Adrenal gland (tissue), 9 donors: ENCODE measurements at regions not wholly inside any gene's neighbourhood (a gene's known extent, or its start where the extent isn't known, plus 50 kb on each side); places are given as distances from the start of the nearest gene placed in this dataset.

Experiments used
- DNase-seq, 7 donors: peaks; one replicate each; pipeline ENCODE4 v3.0.0-alpha.2; 2019 to 2020
- H3K27ac ChIP-seq, 5 donors: fragments of 200-600 bp; sonication (generic) in 4 of 5; 1 replicate in 3 of 5; 2 replicates in 2 of 5; pipeline versions ENCODE4 v1.5.1 to v1.8.0; 2016 to 2020; ENCODE audit warnings: mild to moderate bottlenecking in 1 of 5
- H3K27me3 ChIP-seq: fragments of 200-600 bp; 2 replicates; pipeline ENCODE4 v1.8.0; 2021
- H3K36me3 ChIP-seq, 2 donors: fragments of 200-600 bp; replicated peaks in 1 of 2; 1 replicate in 1 of 2; 2 replicates in 1 of 2; pipeline versions ENCODE4 v1.5.1 to v1.8.0; 2018 to 2022
- H3K4me1 ChIP-seq, 2 donors: fragments of 200-600 bp; replicated peaks in 1 of 2; 1 replicate in 1 of 2; 2 replicates in 1 of 2; pipeline versions ENCODE4 v1.5.1 to v1.8.0; 2018 to 2021
- H3K4me3 ChIP-seq, 4 donors: fragments of 200-600 bp; sonication (generic) in 3 of 4; one replicate each; pipeline ENCODE4 v1.5.1; 2016 to 2018
- H3K9me3 ChIP-seq, 3 donors: fragments of 200-600 bp; sonication (generic) in 1 of 3; replicated peaks in 1 of 3; 1 replicate in 2 of 3; 2 replicates in 1 of 3; pipeline versions ENCODE4 v1.5.1 to v1.8.0; 2016 to 2021
- CTCF ChIP-seq, 6 experiments: fragments of 450-650 bp in 4 of 6; fragments of 200-600 bp in 2 of 6; sonication (generic) in 1 of 6; IDR thresholded peaks; 1 replicate in 5 of 6; 2 replicates in 1 of 6; pipeline versions ENCODE4 v1.5.1 to v1.8.0; 2016 to 2021; ENCODE audit warnings: antibody characterized with exemption in 6 of 6, mild to moderate bottlenecking in 2 of 6, moderate library complexity in 1 of 6
- POLR2A ChIP-seq, 2 donors: fragments of 450-650 bp; IDR thresholded peaks; one replicate each; pipeline ENCODE4 v1.6.1; 2017; ENCODE audit warnings: antibody characterized with exemption in 2 of 2, mild to moderate bottlenecking in 2 of 2, moderate library complexity in 1 of 2
- WGBS, 4 donors: extraction: QIAGEN DNeasy Blood & Tissue Kit in 2 of 4; methylation state at CpG; one replicate each; pipeline versions ENCODE4 v1.1.5 to v1.1.7; 2013 to 2017; 5-methylcytosine and 5-hydroxymethylcytosine counted together
- intact Hi-C, 2 donors: fragments of 100-400 bp; cut with DNase I; formaldehyde crosslinking; loops; one replicate each; pipeline versions ENCODE4 v1.14.1 to v1.15.0; 2022 to 2023
- donor health status: healthy with polysubstance abuse.
- donor health status: Bipolar disorder and iron deficiency.
- donor health status: DM: yes; HTN: yes; CAD: no.
- donor health status: DM: no; HTN: no; CAD: no.
- donor health status: DM: no; HTN: no; CAD: no.

GRCh38 chr10:3592424-3592823, 192.6 kb downstream of the KLF6 start:
- Histone ChIP-seq H3K4me3 (no peak overlapping the region), H3K9me3 (no peaks in the 10 kb centered on the region), H3K36me3 (no peaks in the 10 kb centered on the region), H3K27me3 (no peaks in the 10 kb centered on the region), H3K27ac (no peak overlapping the region), H3K4me1 (no peaks in the 10 kb centered on the region)
- no peak for DNase-seq
- intact Hi-C loops = no loop called here
- TF ChIP-seq CTCF (IDR thresholded peaks at IDR 0.05) = no peak
- TF ChIP-seq POLR2A (IDR thresholded peaks at IDR 0.05) = no peak
- WGBS, 4 donors = 74 to 78% (median 76%) methylated on average over 7 of the region's 7 CpGs

- no peak for DNase-seq
- H3K4me1 ChIP-seq = no peaks in the 10 kb centered on the region
- H3K27ac ChIP-seq = no peak overlapping the region
- H3K9me3 ChIP-seq = no peaks in the 10 kb centered on the region
- intact Hi-C loops = no loop called here
- WGBS, 4 donors = 85 to 91% (median 87%) methylated on average over 7 of the region's 7 CpGs
- H3K4me3 ChIP-seq = no peak overlapping the region
- no peaks in the 10 kb centered on the region for H3K27me3 ChIP-seq
- no peak for TF ChIP-seq CTCF (IDR thresholded peaks at IDR 0.05)
- no peak for TF ChIP-seq POLR2A (IDR thresholded peaks at IDR 0.05)
- no peaks in the 10 kb centered on the region for H3K36me3 ChIP-seq
These were observed 196.2 kb downstream of the KLF6 start for GRCh38 chr10:3588816-3589215.

- no peaks in the 10 kb centered on the region for H3K27me3 ChIP-seq
- intact Hi-C loops = no loop called here
- TF ChIP-seq POLR2A (IDR thresholded peaks at IDR 0.05) (no peak), CTCF (IDR thresholded peaks at IDR 0.05) (no peak)
- H3K36me3 ChIP-seq = no peaks in the 10 kb centered on the region
- no peak overlapping the region for H3K27ac ChIP-seq
- no peaks in the 10 kb centered on the region for H3K4me1 ChIP-seq
- H3K4me3 ChIP-seq = no peak overlapping the region
- 80 to 93% (median 89%) methylated on average over 7 of the region's 7 CpGs for WGBS, 4 donors
- no peaks in the 10 kb centered on the region for H3K9me3 ChIP-seq
- DNase-seq = no peak
These were observed 196.7 kb downstream of the KLF6 start for GRCh38 chr10:3588346-3588745.

GRCh38 chr10:3584926-3585784, 199.9 kb downstream of the KLF6 start:
- no peaks in the 10 kb centered on the region for H3K9me3 ChIP-seq
- H3K36me3 ChIP-seq = no peaks in the 10 kb centered on the region
- WGBS, 4 donors = 60 to 79% (median 63%) methylated on average over 22 of the region's 22 CpGs
- H3K4me1 ChIP-seq = no peaks in the 10 kb centered on the region
- H3K27me3 ChIP-seq = no peaks in the 10 kb centered on the region
- intact Hi-C loops = no loop called here
- DNase-seq = no peak
- TF ChIP-seq CTCF (IDR thresholded peaks at IDR 0.05) (no peak), POLR2A (IDR thresholded peaks at IDR 0.05) (no peak)
- no peak overlapping the region for H3K27ac ChIP-seq
- no peak overlapping the region for H3K4me3 ChIP-seq
